ENCODE measurements at regions not wholly inside any gene's neighbourhood (a gene's known extent, or its start where the extent isn't known, plus 50 kb on each side); places are given as distances from the start of the nearest gene placed in this dataset.
"Not testable (repeated sequence)": the region's sequence is repeated elsewhere in the genome, so short reads cannot be mapped to it uniquely, and the experiment has no call there.

DNA sequence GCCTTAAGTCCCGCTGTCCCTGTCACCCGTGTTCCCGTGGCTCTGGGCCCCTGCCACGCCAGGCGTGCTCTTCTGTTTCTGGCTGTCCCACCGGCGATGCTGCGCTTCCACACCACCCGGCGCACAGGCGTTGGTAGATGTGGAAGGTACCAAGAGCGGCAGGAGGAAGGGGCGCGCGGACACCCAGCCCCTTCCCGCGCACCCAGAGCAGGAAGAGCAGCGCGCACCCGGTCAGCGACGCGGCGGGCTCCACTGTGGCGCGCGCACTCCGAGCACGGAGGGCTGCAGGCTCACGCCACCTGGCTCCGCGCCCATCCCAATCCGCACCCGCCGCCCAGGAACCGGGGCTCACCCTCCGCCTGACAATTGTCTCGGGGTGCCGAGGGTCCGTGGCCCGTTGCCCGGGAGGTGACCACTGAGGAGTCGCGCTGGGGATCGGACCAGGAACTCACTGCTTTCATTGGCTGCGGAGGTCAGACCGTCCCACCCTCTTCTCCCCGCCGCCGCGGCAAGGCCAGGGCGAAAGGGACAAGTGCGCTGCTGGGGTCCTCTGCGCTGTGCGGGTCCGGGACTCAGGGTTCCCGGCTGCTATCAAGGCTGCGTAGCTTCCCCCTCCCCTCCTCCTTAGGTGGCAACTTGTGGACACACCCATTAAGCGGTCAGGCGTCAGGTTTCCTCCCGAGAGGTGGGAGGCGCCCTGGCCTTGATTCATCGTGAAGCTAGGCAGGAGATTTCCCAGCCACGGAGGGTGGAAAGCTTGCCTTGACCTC, 121.6 kb upstream of the ZNF92 start:
- DNase-seq, result peak; percentile 37

DNA sequence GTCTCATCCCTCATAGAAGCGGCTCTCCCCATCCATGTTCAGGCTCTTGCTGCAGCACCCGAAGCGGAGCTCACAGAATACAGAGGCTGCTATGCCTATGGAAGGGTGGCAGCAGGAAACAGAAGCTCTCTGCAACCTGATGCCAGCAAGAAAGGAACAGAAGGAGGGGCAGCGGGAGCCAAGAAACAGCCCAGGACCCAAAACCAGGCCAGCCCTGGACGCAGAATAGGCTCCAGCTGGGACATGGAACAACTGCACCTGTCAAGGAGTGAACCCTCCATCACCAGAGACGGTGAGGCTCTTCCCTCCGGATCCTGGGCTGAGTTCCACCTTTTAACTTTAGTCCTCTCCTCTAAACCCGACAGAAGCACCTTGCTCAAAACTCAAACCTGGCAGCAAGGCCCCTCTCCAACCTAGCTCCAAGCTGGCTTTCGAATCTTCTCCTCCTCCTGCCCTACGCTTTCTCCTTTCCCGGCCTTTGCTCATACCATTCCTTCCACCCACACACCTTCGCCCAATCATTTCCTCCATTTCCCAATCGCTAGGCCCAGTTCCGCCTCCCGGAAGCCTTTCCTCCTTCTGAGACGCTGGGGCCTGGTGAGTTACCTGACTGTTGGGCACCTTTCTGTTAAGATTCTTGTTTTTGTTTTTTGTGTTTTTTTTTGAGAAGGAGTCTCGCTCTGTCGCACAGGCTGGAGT, 122.8 kb upstream of the ZNF92 start:
- DNase-seq, result no peak

DNA sequence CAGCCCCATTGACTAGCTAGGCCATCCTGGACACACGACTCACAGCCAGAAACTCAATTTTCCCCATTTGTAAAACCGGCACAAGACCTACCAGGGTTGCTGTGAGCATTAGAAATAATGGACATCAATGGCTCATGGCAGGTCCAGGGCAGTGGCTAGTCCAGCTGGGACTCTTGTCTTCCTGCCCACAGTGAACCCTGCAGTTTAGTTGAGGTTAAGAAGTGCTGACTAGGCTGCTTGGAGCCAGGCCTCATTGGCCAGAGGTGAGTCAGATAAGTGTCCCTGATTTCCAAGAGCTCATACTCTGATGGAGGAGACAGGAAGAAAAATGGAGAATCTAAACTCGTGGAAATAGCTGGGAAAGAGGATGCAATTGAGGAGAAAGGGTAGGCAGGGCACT, 123.4 kb upstream of the ZNF92 start:
- DNase-seq, result no peak

DNA sequence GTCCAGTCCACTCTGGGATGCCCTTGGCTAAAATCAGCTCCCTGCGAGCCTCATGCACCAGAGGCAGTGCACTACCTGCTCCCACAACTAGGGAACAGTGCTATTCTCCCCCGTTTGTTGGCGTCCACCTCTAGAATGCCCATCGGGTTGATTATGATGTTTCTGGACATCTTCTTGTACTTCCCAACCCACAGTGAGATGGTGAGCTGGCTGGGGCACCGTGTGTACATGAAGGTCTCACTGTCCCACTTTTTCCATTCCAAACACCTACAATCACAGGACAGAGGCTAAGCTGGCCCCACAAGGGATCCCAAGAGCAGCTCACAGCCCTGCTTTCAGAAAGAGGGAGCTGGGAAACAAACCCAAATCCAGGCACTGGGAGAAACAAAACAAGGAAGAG, 126.2 kb upstream of the ZNF92 start:
- DNase-seq, result no peak

DNA sequence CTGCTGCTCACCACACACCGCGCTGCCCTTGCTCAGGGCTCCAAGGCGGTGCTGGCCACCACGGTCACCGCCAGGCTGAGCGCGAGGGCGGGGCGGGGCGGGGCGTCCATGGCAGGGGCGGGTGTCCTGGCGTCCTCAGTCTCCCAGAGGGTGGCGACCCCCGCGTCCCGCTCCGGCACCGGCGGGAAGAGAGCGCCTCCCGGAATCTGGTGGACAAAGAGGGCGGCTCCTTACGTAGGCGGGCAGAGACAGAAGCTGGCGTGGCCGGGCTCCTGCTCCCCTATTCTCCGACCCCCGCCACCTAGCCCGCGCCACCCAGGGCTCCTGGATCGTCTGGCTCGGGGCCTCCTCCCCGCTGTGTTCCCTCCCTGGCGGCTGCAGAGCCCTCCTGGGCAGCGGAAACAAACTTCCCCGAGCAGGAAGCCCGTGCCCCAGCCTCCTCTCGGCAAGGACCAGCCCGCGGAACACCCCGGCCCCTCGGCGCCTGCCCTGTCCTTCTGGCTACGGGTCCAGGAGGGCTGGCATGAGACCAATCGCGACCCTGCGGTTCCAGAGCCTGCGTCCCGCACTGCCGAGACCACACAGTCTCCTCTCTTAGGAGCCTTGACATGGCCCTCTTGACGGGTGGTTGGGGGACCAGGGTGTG, 133.8 kb upstream of the ZNF92 start:
- no peak for DNase-seq

DNA sequence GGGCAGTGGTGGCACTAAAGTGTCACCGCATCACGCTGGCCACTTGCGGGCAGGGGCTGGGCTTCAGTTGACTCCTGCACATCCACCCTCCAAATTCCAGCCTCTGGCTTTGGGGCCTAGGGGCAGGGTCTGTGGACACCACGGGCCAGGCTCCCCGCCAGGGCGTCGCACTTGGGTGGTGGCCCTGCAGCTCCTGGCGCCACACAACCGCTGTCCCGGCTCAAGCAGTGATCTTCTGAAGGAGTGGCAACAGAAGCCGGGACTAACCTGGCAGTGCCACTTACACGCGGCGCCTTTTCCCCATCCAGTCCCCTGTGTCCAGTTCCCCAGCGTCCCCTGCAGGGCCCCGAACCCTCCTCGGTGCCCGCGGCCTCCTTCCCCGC, 134.3 kb upstream of the ZNF92 start:
- DNase-seq, result no peak

DNA sequence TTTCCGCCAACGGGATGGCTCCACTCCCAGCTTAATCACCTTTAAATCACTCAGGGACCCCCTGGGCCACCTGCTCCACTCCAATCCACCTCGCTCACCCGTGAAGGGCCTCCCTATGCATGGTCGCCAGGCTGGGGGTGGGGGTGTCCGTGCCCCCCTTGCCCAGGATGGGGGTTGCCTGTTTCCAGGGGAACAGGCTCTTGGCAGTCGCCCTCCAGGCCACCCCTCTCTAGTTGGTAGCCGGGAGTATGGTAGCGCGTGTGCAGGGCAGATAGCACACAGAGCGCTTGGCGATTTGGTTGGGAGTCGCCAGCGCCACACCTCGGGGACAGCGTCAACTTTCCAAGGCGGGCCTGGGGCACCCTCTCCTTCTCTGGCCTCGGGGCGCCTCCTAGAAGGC, 134.9 kb upstream of the ZNF92 start:
- no peak for DNase-seq

DNA sequence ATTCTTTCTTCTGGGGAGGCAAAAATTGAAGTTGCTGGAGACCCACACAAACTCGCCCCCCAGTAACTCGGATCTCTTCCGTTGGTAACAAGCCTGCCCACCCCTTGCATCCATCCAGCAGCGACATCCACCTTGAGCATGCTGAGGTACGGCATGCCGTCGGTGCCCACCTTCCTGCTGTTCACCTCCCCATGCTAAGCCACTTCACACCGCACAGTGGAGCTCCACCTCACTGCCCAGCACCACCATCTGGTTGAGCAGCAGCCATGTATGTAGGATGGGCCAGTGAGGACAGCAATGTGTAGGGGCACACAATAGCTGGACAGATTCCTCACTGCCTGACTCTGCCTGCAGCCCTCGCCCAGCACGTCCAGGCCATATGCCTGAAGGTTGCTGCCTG, 138.1 kb upstream of the ZNF92 start:
- no peak for DNase-seq

DNA sequence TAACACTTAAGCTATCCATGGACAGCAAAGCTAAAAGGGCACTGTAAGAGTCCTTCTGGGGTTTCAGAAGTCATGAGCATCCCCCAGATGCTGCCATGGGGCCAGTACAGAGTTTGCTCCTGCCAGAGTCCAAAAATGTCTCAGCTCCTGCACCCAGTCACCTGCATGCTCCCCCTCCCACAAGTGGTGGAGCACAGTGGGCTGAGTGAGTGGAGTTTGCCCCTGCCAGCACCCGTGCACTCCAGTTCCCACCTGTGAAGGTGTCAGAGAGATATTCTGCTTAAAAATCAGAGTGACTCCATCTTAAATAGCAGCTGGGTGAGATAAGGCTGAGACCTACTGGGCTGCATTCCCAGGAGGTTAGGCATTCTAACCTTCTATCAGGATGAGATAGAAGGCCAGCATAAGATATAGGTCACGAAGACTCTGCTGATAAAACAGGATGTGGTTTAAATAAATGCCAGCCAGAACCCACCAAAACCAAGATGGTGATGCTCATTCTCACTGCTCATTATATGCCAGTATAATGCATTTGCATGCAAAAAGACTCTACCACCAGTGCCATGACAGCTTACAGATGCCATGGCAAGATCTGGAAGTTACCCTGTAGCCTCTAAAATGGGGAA, 140.1 kb upstream of the ZNF92 start:
- DNase-seq, result no peak

DNA sequence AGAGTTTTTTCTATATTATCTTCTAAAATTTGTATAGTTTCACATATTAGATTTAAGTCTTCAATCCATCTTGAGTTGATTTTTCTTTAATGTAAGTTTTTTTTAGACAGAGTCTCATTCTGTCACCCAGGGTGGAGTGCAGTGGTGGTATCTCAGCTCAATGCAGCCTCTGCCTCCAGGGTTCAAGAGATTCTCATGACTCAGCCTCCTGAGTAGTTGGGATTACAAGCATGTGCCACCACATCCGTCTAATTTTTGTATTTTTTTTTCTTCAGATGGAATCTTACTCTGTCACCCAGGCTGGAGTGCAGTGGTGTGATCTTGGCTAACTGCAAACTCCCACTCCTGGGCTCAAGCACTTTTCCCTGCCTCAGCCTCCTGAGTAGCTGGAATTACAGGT, 143.4 kb upstream of the ZNF92 start:
- no peak for DNase-seq

DNA sequence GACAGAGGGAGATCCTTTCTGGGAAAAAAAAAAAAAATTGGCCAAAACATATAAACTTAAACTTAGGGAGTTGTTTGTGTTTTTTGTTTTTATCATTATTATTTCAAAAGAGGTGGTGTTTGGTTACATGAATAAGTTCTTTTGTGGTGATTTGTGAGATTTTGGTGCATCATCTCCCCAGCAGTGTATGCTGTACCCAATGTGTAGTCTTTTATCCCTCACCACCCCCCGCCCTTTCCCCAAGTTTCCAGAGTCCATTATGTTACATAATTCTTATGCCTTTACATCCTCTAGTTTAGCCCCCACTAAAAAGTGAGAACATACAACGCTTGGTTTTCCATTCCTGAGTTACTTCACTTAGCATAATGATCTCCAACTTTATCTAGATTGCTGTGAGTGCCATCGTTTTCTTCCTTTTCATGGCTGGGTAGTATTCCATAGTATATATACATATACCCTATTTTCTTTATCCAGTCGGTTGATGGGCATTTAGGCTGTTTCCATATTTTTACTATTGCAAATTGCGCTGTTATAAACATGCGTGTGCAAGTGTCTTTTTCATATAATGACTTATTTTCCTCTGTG, 148.1 kb upstream of the ZNF92 start:
- no peak for DNase-seq

DNA sequence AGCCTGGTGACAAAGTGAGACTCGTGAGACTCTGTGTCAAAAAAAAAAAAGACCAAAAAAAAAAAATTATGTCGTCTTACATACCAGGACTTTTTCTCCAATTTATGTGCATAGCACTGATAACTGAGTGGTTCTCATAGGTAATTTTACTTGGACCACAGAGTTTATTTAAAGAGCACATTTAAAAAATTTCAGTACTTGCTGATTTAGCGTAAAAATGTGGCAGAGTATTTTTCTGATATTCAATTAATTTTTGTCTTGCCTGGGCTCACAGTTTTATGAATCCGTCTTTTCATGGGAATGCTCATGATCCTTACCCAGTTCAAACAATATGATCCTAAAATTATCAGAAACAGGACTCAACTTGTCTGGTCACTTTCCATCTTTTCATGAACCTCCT, 151.0 kb upstream of the ZNF92 start:
- no peak for DNase-seq

DNA sequence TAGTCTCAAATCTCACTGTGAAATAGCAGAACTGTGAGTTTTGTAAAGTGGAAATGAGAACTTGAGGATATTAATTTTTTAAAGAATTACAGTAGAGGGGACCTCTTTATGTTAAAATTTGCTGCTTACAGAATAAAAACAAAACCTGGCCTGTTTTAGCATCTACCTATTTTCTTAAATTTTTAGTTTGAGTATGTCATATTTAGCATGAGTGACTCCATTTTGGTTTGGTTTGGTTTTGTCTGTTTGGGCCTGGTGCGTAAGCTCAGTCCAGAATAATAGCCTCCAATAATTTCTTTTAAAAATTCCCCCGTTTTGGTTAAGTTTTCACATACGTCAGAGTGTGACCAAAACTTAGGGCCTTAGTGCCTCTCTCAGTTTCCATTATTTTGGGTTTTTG, 152.0 kb upstream of the ZNF92 start:
- DNase-seq, result no peak

DNA sequence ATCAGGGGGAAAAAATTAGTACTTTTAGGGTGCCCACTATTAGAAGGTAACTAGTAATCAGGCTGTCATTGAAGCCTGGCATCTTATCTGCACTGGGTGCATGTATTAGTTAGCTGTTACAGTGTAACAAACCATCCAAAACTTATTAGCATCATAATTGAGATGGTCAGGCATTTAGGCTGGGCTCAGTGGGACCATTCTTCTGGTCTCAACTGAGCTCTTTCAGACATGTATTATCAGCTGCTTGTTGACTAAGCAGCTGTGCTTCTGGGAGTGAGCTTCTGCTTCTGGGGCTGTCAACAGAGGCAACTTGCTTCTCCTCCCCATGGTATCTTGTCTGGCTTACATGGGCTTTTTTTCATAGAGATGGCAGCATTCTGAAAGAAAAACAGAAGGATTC, 154.0 kb upstream of the ZNF92 start:
- no peak for DNase-seq

DNA sequence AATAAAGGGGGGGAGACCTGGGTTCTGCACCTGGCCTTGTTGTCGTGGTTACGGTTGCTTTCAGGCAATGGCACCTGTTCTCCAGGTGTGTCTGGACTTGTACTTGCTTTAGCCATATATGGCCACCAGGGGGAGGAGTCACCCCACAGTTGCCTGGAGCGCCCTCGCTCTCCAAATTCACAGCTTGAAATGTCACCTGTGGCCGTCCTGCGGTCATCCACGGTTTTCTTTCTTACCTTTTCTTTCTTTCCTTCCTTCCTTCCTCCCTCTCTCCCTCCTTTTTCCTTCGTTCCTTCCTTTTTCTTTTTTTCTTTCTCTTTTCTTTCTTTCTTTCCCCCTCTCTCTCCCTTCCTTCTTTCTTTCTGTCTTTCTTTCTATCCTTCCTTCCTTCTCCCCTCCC, 157.2 kb upstream of the ZNF92 start:
- DNase-seq, result peak; percentile 29

DNA sequence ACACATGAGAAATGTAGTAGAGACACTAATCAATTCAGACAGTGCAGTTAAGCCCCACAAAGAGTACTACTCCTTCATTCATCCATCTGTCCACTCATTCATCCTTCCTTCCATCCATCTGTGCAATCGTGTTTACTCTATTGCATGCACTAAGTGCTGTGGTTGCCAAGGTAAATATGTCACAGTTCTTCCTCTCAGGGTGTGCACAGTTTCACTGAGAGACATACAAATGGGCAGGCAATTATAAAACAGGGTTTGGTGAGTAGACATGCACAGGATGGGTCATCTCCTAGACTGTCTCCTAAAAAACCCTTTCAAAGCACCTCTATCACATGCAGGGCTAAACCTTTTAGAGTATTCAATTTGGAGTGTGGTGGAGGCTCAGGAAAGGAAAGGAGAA, 160.4 kb upstream of the ZNF92 start:
- not testable (repeated sequence) for DNase-seq

DNA sequence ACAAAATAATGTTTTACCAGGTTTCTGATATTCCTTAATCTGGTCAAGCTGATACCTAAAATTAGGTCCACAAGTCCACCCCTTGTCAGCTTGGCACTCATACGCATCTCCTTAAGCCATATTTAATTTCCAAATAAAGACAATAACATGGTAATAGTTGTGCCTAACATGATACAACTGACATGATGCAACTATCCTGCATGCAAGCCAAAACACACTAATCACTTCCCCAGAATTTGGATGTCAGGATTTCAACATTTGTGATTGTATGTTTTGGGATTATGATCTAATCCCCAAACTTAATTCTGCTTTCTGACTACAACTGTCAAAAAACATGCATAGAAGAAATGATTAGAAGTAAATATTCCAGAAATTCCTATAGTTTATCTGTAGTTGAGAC, 174.4 kb upstream of the ZNF92 start:
- DNase-seq, result not testable (repeated sequence)

DNA sequence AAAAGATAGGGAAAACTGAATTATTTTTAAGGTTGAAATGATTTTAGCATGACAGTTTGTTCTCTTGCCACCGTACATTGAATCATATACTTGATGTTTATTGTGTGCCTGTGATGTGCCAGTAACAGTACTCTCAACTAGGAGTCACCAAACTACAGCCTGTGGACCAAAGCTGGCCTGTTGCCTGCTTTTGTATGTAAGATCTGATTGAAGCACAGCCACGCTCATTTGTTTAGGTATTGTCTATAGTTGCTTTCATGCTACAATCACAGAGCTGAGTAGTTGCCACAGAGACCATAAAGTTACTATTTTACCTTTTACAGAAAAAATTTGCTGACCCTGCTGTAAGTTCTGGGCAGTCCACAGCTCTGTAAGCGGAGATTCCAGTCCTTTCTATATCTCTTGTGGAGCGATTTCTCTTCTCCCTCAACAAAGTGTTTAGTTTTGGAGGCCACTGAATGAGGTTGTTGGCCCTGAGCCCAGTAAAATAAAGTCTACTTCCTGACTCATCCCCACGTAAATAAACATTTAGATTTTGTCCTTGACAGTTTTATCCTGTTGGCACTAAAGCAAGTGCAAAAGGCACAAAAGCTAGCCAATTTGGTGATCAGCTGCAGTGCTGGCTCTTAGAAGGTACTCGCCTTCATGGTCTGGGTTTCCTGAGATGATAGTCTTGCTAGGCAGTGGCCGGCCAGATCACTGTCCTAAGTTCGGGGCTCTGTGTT, 180.2 kb upstream of the ZNF92 start:
- not testable (repeated sequence) for DNase-seq

DNA sequence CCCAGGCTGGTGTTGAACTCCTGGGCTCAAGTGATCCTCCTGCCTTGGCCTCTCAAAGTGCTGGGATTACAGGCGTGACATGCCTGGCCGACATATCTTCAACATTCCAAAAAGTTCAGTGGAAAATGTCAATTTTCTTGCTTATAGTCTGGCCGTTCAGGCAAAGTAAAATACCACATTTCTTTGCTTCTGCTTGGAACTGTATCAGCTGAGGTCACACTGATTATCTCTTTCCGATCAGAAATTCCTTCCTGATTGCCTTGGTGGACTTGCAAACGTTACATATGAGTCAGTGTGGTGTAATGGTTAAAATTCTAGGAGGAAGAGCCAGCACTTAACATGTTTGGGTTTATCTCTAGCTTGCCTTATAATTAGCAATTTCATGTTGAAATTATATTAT, 170.6 kb upstream of the ERV3-1 start:
- DNase-seq, result not testable (repeated sequence)

DNA sequence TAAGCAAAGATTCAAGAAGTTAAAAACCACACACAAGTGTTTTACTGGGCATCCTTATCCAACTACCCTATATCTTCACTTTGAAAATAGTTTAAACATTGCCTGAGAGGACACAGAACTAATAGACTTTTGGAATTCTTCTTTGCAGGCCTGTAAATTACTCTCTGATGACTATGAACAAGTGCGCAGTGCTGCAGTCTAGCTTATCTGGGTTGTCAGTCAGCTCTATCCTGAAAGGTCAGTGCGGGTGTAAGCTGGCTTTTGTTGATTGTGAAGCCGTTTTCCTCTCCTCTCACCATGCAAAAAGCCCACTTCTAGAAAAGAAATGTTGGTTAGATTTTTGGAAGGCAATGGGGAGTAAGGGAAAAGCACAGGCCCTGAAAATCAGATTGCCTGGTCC, 143.6 kb upstream of the ERV3-1 start:
- not testable (repeated sequence) for DNase-seq

DNA sequence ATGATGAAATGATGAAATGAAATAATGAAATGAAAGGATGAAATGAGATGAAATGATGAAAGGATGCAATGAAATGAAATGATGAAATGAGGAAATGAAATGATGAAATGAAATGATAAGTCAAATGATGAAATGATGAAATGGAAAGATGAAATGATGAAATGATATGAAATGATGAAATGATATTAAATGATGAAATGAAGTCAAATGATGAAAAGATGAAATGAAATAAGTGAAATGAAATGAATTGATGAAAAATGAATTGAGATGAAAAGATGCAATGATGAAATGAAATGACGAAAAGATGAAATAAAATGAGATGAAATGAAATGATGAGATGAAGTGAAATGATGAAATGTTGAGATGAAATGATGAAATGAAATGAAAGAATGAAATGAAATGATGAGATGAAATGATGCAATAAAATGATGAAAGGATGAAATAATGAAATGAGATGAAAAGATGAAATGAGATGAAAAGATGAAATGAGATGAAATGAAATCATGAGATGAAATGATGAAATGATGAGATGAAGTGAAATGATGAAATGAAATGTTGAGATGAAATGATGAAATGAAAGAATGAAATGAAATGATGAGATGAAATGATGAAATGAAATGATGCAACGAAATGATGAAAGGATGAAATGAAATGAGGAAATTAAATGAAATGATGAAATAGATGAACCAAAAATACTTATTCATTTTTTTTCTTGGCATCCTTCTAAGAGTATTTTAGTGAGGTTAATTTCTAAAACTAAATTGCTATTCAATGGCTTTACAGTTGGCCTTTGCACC, 139.8 kb upstream of the ERV3-1 start:
- DNase-seq, result not testable (repeated sequence)

DNA sequence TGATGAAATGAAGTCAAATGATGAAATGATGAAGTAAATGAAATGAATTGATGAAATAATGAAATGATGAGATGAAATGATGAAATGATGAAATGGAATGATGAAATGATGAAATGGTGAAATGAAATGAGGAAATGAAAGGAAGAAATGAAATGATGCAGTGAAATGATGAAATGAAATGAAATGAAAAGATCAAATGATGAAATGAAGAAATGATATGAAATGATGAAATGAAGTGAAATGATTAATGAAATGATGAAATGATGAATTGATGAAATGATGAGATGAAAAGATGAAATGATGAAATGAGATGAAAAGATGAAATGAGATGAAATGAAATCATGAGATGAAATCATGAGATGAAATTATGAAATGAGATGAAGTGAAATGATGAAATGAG, 139.2 kb upstream of the ERV3-1 start:
- not testable (repeated sequence) for DNase-seq
